ENCODE measurements at regions not wholly inside any gene's neighbourhood (a gene's known extent, or its start where the extent isn't known, plus 50 kb on each side); places are given as distances from the start of the nearest gene placed in this dataset.
"Not testable (repeated sequence)": the region's sequence is repeated elsewhere in the genome, so short reads cannot be mapped to it uniquely, and the experiment has no call there.

GRCh38 chrX:66902081-66902480 is 263.2 kb upstream of the EDA2R start:
- no peak for DNase-seq

GRCh38 chrX:66900886-66901285 is 262.0 kb upstream of the EDA2R start:
- no peak for DNase-seq

- DNase-seq, result no peak
These were observed 253.1 kb upstream of the EDA2R start for GRCh38 chrX:66892004-66892403.

- DNase-seq, result no peak
These were observed 250.5 kb upstream of the EDA2R start for GRCh38 chrX:66889418-66889817.

- no peak for DNase-seq
These were observed 243.2 kb upstream of the EDA2R start for GRCh38 chrX:66882101-66882500.

GRCh38 chrX:66876776-66877175 is 237.9 kb upstream of the EDA2R start:
- DNase-seq, result no peak

GRCh38 chrX:66872771-66873170 is 233.9 kb upstream of the EDA2R start:
- DNase-seq, result no peak

GRCh38 chrX:66863721-66864120 is 224.8 kb upstream of the EDA2R start:
- DNase-seq, result no peak

GRCh38 chrX:66833426-66833825 is 194.5 kb upstream of the EDA2R start:
- DNase-seq, result no peak

GRCh38 chrX:66815227-66815626 is 176.3 kb upstream of the EDA2R start:
- no peak for DNase-seq

GRCh38 chrX:66794514-66794913 is 155.6 kb upstream of the EDA2R start:
- DNase-seq, result not testable (repeated sequence)

GRCh38 chrX:66766318-66766717 is 127.4 kb upstream of the EDA2R start:
- no peak for DNase-seq

- no peak for DNase-seq
These were observed 121.8 kb upstream of the EDA2R start for GRCh38 chrX:66760651-66761050.

- DNase-seq, result no peak
These were observed 117.8 kb upstream of the EDA2R start for GRCh38 chrX:66756717-66757116.

GRCh38 chrX:66751136-66751782 is 112.4 kb upstream of the EDA2R start:
- no peak for DNase-seq

- DNase-seq, result not testable (repeated sequence)
These were observed 105.6 kb upstream of the EDA2R start for GRCh38 chrX:66744519-66744918.

GRCh38 chrX:66731398-66731797 is 92.5 kb upstream of the EDA2R start:
- no peak for DNase-seq

- peak; percentile 18 for DNase-seq
These were observed 90.0 kb upstream of the EDA2R start for GRCh38 chrX:66728818-66729271.

- DNase-seq, result no peak
These were observed 79.0 kb upstream of the EDA2R start for GRCh38 chrX:66717926-66718325.

- DNase-seq, result no peak
These were observed 59.7 kb upstream of the EDA2R start for GRCh38 chrX:66698273-66699204.

GRCh38 chrX:66692512-66692911 is 53.6 kb upstream of the EDA2R start:
- DNase-seq, result not testable (repeated sequence)

All from activated effector memory CD4-positive, alpha-beta T cell treated with Interleukin-2 at 50 U/mL for 16 hours (primary cell).